ENCODE measurements at regions not wholly inside any gene's neighbourhood (a gene's known extent, or its start where the extent isn't known, plus 50 kb on each side); places are given as distances from the start of the nearest gene placed in this dataset.
A peak's percentile ranks its signal among the peaks of the same experiment; 100 is the strongest.

- no peak for DNase-seq
Measured at GRCh38 chr5:12477554-12477953, 573.3 kb upstream of the CTNND2 start.

- no peak for DNase-seq
Measured at GRCh38 chr5:12467799-12468198, 563.6 kb upstream of the CTNND2 start.

GRCh38 chr5:12460493-12461261 is 556.4 kb upstream of the CTNND2 start:
- no peak for DNase-seq

- DNase-seq: no peak
Measured at GRCh38 chr5:12459326-12459725, 555.1 kb upstream of the CTNND2 start.

- DNase-seq: no peak
Measured at GRCh38 chr5:12419075-12419474, 514.8 kb upstream of the CTNND2 start.

DNA sequence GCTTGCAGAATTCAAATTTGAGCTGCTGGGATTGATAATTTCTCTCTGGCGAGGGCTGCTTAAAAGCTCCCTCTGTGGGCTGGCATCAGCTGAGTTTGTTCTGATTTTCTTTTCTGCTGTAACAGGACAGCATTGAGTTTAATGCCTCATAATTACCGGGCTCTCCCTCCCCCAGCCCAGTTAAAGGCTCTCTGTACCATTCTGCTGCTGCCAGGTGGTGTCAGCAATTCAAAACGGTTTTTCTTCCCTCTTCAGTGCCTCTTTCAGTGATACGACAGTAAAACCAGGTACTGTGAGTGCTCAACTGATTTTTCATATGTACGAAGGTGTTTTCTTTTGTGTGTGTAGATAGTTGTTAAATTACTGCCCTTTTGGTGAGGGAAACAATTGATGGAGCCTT is 509.3 kb upstream of the CTNND2 start:
- peak; percentile 6 for DNase-seq

DNA sequence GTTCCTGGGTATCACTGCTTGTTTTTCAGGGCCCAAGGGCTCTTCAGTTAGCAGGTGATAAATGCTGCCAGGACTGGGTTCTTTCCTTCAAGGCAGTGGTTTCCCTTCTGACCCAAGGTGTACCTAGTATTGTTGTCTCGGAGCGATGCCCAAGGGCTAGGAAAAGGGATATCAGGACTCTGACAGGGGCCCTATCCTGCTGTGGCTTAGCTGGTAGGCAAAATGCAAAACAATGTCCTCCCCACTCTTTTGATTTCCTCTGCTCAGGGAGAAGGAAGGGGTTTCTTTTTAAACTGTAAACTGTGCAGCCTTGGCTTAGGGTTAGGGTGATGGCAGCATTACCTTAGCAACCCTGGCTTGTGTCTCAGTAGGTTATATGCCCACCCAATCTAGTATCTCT is 508.8 kb upstream of the CTNND2 start:
- no peak for DNase-seq

- DNase-seq: no peak
Measured at GRCh38 chr5:12399868-12400267, 495.6 kb upstream of the CTNND2 start.

GRCh38 chr5:12392246-12392645 is 488.0 kb upstream of the CTNND2 start:
- DNase-seq: no peak

- no peak for DNase-seq
Measured at GRCh38 chr5:12385095-12385494, 480.8 kb upstream of the CTNND2 start.

- no peak for DNase-seq
Measured at GRCh38 chr5:12384005-12384404, 479.8 kb upstream of the CTNND2 start.

- DNase-seq: no peak
Measured at GRCh38 chr5:12367973-12368372, 463.7 kb upstream of the CTNND2 start.

- no peak for DNase-seq
Measured at GRCh38 chr5:12360218-12360617, 456.0 kb upstream of the CTNND2 start.

- no peak for DNase-seq
Measured at GRCh38 chr5:12358371-12359090, 454.3 kb upstream of the CTNND2 start.

- no peak for DNase-seq
Measured at GRCh38 chr5:12357626-12358025, 453.4 kb upstream of the CTNND2 start.

GRCh38 chr5:12354686-12355085 is 450.4 kb upstream of the CTNND2 start:
- DNase-seq: peak; percentile 89

DNA sequence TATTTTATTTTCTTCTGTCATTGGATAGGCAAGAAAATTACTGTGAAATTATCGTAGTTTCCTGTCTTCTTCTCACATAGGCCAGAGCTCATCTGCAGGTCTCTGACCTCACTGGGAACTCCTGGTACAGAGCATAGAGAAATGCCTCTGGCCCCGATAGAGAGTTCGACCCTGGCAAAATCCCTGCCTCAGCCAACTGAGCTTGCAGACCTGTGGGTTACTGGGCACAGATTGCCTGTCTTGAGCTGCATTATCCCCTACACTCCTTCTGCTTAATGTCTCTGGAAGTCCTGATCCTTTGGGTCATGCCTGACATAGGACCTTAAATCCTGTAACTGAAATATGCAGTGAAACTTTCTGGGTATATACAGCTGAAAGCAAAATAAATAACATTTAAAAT is 439.3 kb upstream of the CTNND2 start:
- DNase-seq: peak; percentile 78

- DNase-seq: peak; percentile 70
Measured at GRCh38 chr5:12335938-12336337, 431.7 kb upstream of the CTNND2 start.

DNA sequence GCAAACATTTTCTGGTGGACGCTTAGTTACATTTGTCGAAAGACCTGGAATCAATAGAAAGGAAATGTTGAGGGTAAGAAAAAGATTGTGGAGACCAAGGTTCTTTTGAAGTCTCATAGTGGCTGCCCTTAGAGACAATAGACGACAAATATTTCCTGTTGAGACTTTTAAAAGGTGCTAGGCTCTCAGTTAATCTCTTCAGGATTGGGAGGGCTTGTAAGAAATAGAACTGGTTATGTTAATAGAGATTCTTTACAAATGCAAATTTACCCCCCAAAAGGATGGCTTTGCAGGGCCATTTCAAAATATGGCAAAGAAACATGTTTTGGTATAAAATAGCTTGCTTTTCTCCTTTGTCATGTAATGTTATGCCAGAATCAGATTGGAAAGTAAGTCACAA is 428.2 kb upstream of the CTNND2 start:
- DNase-seq: no peak

DNA sequence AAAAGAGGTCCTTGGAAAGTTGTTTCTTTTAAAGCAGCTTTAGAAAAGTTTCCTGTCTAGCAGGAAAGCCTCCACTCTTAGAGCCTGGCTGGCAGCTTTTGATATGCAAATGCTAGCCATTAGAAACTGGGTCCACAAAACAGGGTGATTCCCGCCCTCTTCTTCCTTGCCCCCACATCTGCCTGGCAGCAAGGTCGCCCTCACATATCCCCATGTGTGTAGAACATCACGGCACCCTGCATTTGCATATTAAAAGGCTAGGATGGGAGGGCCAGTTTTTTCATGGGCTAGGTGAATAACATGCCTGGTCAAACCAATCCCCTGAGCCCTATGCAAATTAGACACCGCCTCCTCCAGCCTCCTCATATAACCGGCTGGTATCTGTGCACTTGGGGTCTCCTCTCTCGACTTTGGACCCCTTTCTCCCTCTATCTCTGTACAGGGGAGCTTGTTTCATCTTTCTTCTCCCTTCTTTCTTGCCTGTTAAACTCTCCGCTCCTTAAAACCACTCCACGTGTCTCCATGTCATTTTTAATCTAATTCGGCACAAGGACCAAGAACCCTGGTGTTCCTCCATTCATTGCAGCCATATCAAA is 426.8 kb upstream of the CTNND2 start:
- no peak for DNase-seq

- no peak for DNase-seq
Measured at GRCh38 chr5:12330381-12330780, 426.1 kb upstream of the CTNND2 start.

GRCh38 chr5:12323637-12324229 is 419.5 kb upstream of the CTNND2 start:
- no peak for DNase-seq

- DNase-seq: no peak
Measured at GRCh38 chr5:12322042-12322441, 417.8 kb upstream of the CTNND2 start.

DNA sequence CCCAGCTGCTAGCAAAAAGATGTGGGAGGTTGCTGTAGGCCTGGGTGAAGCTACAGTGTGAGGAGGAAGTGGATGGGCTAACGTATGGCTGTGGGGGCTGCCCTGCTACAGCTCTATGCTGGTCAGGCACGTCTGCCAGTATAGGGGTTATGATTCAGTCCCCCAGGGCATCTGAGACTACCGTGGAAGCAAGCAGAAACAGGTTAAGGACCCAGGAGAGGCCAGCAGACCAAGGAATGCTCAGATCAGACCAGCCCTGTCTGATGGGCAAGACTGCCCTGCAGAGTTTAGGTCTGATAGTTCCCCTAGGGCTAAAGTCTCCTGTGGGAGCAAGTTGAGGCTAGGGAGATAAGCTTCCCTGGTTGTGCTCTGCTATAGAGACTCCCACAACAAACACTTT is 416.1 kb upstream of the CTNND2 start:
- DNase-seq: no peak

Measured in NCI-H82 (cell line).